ENCODE measurements at regions not wholly inside any gene's neighbourhood (a gene's known extent, or its start where the extent isn't known, plus 50 kb on each side); places are given as distances from the start of the nearest gene placed in this dataset.

DNA sequence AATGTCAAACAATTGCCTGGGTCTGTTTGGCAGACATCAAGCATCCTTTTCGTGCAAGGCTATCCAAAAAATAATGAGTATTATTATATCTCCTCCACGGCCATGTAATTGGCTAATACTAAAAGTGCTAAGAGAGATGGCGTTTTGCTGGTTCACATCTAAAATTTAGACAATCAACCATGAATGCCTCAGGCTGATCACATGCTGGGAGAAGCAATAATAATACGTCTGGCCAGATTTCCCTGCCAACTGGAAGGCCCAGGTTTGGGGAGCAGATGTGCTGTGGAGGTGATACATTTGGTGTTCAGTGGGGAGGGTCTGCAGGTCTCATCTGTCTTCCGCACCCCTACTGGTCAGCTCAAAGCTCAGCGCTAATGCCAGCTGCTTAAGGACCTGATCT lies 60.3 kb upstream of the CREB1 start:
- no peak for TF ChIP-seq POLR2A (IDR thresholded peaks at IDR 0.05)
- TF ChIP-seq, protein P1, sequence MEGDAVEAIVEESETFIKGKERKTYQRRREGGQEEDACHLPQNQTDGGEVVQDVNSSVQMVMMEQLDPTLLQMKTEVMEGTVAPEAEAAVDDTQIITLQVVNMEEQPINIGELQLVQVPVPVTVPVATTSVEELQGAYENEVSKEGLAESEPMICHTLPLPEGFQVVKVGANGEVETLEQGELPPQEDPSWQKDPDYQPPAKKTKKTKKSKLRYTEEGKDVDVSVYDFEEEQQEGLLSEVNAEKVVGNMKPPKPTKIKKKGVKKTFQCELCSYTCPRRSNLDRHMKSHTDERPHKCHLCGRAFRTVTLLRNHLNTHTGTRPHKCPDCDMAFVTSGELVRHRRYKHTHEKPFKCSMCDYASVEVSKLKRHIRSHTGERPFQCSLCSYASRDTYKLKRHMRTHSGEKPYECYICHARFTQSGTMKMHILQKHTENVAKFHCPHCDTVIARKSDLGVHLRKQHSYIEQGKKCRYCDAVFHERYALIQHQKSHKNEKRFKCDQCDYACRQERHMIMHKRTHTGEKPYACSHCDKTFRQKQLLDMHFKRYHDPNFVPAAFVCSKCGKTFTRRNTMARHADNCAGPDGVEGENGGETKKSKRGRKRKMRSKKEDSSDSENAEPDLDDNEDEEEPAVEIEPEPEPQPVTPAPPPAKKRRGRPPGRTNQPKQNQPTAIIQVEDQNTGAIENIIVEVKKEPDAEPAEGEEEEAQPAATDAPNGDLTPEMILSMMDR (IDR thresholded peaks at IDR 0.05): no peak

All from heart left ventricle (tissue), 13 donors.